Superior temporal gyrus (tissue), 1 donor: ENCODE measurements at regions not wholly inside any gene's neighbourhood (a gene's known extent, or its start where the extent isn't known, plus 50 kb on each side); places are given as distances from the start of the nearest gene placed in this dataset.

Experiments
- DNase-seq: peaks from one replicate; pipeline ENCODE4 v3.0.0-alpha.2; 2016; ENCODE audit errors: extremely low spot score

GRCh38 chr16:50881331-50881830, 139.5 kb downstream of the CYLD start:
- DNase-seq: no peak

- DNase-seq: no peak
Measured at GRCh38 chr16:50880926-50881325, 139.0 kb downstream of the CYLD start.

GRCh38 chr16:50879873-50880695, 138.2 kb downstream of the CYLD start:
- DNase-seq: no peak

- DNase-seq: no peak
Measured at GRCh38 chr16:50878966-50879615, 137.2 kb downstream of the CYLD start.

GRCh38 chr16:50878536-50878935, 136.7 kb downstream of the CYLD start:
- no peak for DNase-seq

GRCh38 chr16:50876263-50876662, 134.4 kb downstream of the CYLD start:
- DNase-seq: no peak

GRCh38 chr16:50868577-50868976, 126.7 kb downstream of the CYLD start:
- no peak for DNase-seq

- DNase-seq: no peak
Measured at GRCh38 chr16:50866806-50867205, 124.9 kb downstream of the CYLD start.

- no peak for DNase-seq
Measured at GRCh38 chr16:50864386-50864785, 122.5 kb downstream of the CYLD start.

- peak; percentile 72 for DNase-seq
Measured at GRCh38 chr16:50863644-50864144, 121.8 kb downstream of the CYLD start.

- no peak for DNase-seq
Measured at GRCh38 chr16:50862818-50863643, 121.1 kb downstream of the CYLD start.

- DNase-seq: peak; percentile 55
Measured at GRCh38 chr16:50861970-50862411, 120.1 kb downstream of the CYLD start.

- peak; percentile 27 for DNase-seq
Measured at GRCh38 chr16:50861451-50861850, 119.6 kb downstream of the CYLD start.

- DNase-seq: no peak
Measured at GRCh38 chr16:50859628-50860360, 117.9 kb downstream of the CYLD start.

GRCh38 chr16:50858877-50859627, 117.2 kb downstream of the CYLD start:
- no peak for DNase-seq

GRCh38 chr16:50858376-50858775, 116.5 kb downstream of the CYLD start:
- no peak for DNase-seq

GRCh38 chr16:50857881-50858280, 116.0 kb downstream of the CYLD start:
- DNase-seq: no peak

- no peak for DNase-seq
Measured at GRCh38 chr16:50856991-50857390, 115.1 kb downstream of the CYLD start.

- DNase-seq: no peak
Measured at GRCh38 chr16:50853329-50853728, 111.4 kb downstream of the CYLD start.
